ENCODE measurements at regions not wholly inside any gene's neighbourhood (a gene's known extent, or its start where the extent isn't known, plus 50 kb on each side); places are given as distances from the start of the nearest gene placed in this dataset.

DNA sequence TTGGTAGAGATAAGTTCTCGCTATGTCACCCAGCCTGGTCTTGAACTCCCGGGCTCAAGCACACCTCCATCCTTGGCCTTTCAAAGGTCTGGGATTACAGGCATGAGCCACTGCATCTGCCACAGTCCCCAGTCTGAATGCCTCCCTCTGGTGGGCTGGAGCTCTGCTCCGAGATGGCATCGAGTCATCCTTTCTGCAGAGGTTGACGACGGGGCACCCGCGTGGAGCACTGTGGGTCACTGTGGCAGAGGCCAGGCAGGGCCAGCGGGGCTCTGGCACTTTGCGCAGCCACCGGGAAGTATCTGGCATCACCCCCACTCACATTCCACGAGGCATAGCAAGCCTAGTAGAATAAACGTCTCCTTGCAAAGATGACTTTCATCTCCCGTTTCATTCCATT, 163.3 kb upstream of the DIO3 start:
- TF ChIP-seq POLR2A (IDR thresholded peaks at IDR 0.05; ENCODE audit: low read length) (no peak), GATA1 (IDR thresholded peaks at IDR 0.05; ENCODE audit: low read depth, low read length) (no peak)
